GM18499 (cell line): ENCODE measurements at regions not wholly inside any gene's neighbourhood (a gene's known extent, or its start where the extent isn't known, plus 50 kb on each side); places are given as distances from the start of the nearest gene placed in this dataset.
"Not testable (repeated sequence)": the region's sequence is repeated elsewhere in the genome, so short reads cannot be mapped to it uniquely, and the experiment has no call there.

Experiments
- ATAC-seq: cut with Tn5 transposase; IDR thresholded peaks from one replicate; pipeline ENCODE4 v1.9.1; 2021; ENCODE audit warnings: moderate number of reproducible peaks; ENCODE audit not compliant: insufficient read depth, unreplicated experiment

GRCh38 chr7:81256991-81257390, 338.1 kb upstream of the SEMA3C start:
- ATAC-seq: no peak

DNA sequence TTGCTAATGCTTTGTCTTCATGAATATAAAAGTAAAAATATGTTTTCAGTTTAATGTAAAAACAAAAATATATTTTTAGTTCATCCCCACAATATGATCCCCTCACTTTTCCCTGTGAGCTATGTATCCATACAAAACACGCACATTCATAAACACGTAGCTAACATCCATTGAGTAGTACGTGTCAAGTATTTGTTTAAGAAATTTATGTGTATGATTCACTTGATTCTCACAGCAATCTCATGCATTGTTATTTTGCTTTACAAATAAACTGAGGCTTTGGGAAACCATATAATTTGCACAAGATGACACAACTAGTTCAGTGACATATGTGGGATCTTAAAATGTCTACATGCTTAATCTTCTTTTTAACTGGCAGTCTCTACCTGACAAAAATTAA, 329.6 kb upstream of the SEMA3C start:
- no peak for ATAC-seq

GRCh38 chr7:81247364-81247763, 328.5 kb upstream of the SEMA3C start:
- not testable (repeated sequence) for ATAC-seq

DNA sequence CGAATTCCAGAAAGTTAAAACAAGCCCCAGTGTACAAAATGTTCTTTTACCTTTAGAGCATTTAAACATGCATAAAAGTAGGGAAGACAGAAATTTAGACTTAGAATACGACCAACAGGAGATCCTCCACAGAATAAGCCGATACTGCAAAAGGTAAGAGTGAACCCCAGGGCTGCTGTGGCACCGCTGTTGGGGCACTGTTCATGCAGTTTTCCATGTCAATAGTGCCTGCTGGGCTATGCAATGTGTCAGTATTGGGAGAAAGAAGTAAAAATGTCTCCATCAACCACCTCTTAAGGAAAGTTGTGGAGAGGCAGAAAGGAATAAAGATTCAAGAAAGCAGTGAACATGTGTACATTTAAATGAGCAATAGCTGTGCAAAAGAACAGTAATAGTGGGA, 326.5 kb upstream of the SEMA3C start:
- no peak for ATAC-seq

- ATAC-seq: no peak
Observed at GRCh38 chr7:81244224-81244623, 325.4 kb upstream of the SEMA3C start.

GRCh38 chr7:81236560-81236959, 317.7 kb upstream of the SEMA3C start:
- no peak for ATAC-seq

GRCh38 chr7:81235997-81236396, 317.1 kb upstream of the SEMA3C start:
- ATAC-seq: no peak

DNA sequence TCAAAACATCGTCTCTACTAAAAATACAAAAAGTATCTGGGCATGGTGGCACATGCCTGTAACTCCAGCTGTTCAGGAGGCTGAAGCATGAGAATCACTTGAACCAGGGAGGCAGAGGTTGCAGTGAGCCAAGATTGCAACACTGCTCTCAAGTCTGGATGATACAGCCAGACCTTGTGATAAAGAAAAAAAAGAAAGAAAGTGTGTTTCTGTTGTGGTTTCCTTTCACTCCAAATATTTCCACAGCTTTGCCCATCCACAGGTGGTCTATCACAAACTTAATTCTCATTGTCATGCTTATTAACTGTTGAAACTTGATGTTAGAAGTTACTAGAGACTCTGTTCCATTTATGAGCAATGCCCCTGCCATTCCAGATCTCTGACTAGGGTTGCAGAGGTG, 316.0 kb upstream of the SEMA3C start:
- no peak for ATAC-seq

GRCh38 chr7:81233208-81233940, 314.5 kb upstream of the SEMA3C start:
- ATAC-seq: no peak

- no peak for ATAC-seq
Observed at GRCh38 chr7:81232084-81232799, 313.4 kb upstream of the SEMA3C start.

GRCh38 chr7:81231301-81231838, 312.5 kb upstream of the SEMA3C start:
- no peak for ATAC-seq

DNA sequence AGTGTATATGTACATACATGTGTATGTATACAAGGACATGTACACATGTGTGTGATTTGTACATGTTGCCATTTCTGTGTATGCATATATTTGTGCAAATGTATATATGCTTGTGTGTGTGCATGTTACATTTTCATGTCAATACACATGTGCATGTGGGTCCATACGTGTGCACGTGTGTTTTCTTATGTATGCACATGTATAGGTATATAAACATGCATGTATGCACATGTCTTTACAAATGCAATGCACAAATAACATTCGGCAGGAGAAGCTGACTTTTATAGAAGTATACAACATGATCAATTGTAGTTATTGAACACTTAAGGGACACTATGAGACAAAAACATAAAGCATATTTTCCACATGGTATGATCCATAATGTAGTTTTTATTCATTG, 307.4 kb upstream of the SEMA3C start:
- ATAC-seq: no peak

DNA sequence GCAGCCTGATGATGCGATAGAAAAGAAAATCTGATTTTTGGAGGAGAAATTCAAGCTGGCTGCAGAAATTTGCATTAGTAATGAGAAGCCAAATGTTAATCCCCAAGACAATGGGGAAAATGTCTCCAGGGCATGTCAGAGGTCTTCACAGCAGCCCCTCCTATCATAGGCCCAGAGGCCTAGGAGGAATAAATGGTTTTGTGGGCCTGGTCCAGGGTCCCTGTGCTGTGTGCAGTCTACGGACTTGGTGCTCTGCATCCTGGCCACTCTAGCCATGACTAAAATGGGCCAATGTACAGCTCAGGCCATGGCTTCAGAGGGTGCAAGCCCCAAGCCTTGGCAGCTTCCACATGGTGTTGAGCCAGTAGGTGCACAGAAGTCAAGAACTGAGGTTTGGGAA, 303.8 kb upstream of the SEMA3C start:
- not testable (repeated sequence) for ATAC-seq

DNA sequence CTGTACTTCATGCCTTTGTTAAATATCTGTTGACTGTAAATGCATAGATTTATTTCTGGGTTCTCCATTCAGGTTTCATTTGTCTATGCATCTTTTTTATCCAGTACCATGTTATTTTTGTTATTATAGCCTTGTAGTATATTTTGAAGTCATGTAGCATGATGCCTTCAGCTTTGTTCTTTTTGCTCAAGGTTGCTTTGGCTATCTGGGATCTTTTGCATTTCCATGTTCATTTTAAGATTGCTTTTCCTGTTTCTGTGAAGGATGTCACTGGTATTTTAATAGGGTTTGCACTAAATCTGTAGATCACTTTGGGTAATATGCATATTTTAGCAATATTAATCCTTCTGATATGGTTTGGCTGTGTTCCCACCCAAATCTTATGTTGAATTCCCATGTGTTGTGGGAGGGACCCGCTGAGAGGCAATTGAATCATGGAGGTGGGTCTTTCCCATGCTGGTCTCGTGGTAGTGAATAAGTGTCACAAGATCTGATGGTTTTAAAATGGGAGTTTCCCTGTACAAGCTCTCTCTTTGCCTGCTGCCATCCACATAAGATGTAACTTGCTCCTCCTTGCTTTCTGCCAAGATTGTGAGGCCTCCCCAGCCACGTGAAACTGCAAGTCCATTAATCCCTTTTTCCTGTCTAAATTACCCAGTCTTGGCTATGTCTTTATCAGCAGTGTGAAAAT, 302.8 kb upstream of the SEMA3C start:
- ATAC-seq: no peak

DNA sequence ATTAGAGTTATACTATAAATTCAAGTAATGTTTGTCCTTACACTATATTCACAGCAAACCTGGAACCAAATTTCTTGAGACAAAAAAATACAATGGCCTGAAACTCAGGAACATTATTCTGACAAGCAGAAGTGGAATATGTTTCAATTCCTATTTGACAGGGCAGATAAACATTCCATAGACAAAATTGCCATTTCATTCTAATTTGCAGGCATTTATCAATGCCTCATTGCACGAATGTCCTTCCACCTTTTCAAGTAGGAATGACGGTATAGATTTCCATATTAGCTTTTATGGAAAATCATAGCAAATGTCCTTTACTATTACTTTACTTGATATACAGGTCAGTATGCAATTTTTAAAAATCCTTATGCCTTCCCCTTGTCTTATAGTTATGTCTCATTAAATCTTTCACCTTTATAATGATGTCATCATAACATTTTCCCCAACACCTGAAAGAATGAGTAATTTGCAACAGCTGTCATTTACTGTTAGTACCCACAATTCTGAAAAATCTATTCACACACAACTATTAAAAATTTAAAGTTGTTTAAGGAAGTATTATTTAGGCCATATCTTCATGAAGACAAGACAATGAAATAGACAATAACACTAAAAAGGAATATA, 299.7 kb upstream of the SEMA3C start:
- no peak for ATAC-seq

DNA sequence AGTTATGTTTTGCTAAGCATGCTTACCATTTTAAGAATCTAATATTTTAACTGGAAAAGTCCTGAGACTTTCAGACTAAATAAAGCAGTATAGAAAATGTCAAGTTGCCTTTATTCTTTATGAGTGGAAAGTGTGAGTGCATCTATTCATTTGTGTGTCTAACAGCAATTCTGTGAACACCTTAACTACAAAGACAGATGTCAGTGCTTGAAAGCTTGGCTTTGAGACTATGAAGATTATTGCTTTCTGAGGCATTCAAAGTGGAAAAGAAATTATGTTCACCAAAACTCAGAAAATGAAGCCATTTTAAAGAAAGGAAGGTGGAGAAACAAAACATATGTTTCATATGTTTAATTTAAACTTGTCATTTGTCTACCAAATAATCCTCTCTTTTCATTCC, 294.5 kb upstream of the SEMA3C start:
- no peak for ATAC-seq

DNA sequence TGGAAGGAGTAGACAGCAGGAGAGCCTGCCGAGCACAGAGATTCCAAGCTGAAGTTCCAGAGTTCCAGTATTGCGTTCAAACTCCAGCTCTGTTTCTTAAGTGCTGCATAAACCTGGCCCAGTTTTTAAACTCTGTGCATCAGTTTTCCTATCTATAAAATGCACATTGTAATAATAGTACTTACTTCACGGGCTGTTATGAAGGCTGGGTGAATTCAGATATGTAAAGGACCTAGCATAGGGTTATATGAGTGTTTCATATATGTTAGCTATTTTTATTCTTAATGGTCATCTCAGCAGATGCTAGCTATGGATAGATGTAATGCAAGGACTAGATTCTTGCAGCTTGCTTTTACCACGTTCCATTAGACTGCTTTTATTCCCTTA, 293.1 kb upstream of the SEMA3C start:
- no peak for ATAC-seq

- ATAC-seq: no peak
Observed at GRCh38 chr7:81211204-81211933, 292.5 kb upstream of the SEMA3C start.

DNA sequence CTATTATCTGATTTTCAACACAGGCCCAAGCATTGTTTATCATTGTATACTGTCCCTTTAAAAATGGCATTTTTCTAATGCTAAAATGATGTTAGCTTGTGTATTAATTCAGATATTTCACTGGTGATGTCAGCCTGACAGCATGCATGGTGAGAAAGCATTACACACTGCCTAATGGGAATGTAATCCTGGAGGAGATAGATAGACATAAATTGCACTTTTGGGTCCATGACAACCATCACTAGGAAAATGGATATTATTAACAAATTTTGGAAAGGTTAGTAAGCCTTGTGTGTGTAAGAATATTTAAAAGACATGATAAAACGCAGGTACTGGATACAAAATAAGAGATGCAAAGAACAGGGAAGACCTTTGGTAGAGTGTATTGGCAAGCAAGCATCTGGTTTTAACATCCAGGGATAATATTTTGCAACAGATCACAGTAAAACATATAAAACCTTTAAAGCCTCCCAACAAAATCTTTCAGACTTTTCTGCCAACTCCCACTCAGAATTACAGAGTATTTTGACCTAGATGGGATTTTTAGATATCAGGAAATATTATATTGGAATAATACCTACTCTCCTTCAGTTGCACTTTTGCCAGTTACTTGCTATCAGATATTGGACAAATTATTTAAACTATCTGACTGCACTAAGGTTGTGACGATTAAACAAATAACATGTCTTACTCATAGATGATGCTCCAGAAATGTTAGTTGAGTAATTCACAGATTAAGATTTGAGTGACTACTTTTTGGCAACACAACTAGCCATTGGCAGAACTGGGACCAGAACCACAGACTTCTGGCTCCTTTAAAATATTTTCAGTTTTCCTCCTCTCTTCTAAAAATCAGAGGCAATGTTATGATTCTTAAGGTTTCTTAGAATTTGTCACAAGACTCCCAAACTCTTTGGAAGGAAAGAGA, 291.6 kb upstream of the SEMA3C start:
- ATAC-seq: no peak
